AG04450 (cell line): ENCODE measurements at regions not wholly inside any gene's neighbourhood (a gene's known extent, or its start where the extent isn't known, plus 50 kb on each side); places are given as distances from the start of the nearest gene placed in this dataset.

Source experiments
- CTCF ChIA-PET: fragments of 300-600, 350-600 bp; formaldehyde crosslinking; extraction: SDS; loops from one replicate; lab custom pipeline; 2022; ENCODE audit warnings: antibody characterized with exemption, inconsistent platforms; lab: Charles Lee
- POLR2A ChIA-PET: fragments of 350-600 bp; formaldehyde crosslinking; extraction: SDS; loops from one replicate; lab custom pipeline; 2021; ENCODE audit warnings: antibody characterized with exemption, inconsistent platforms; lab: Yijun Ruan, JAX
- DNase-seq: peaks from one replicate; pipeline ENCODE4 v3.0.0-alpha.2; 2011; ENCODE audit warnings: low read depth, low spot score
- H3K27ac ChIP-seq: one replicate; pipeline ENCODE4 v1.5.1; 2012; ENCODE audit warnings: low read depth, low read length, control low read depth
- H3K27me3 ChIP-seq: one replicate; pipeline ENCODE4 v1.6.0; 2012; ENCODE audit warnings: low read length; ENCODE audit not compliant: control insufficient read depth, insufficient read depth
- H3K4me3 ChIP-seq: 2 replicates; pipeline ENCODE4 v1.5.1; 2011; ENCODE audit warnings: mild to moderate bottlenecking, low read depth, low read length, control low read depth
- H3K9me3 ChIP-seq: 2 replicates; pipeline ENCODE4 v1.5.1; 2012; ENCODE audit warnings: low read length; ENCODE audit not compliant: control insufficient read depth, insufficient read depth
- TF ChIP-seq, protein P1 (sequence below): IDR thresholded peaks from 2 replicates; pipeline ENCODE4 v1.5.1; 2011; ENCODE audit warnings: low read depth, low read length, control low read depth, inconsistent platforms

GRCh38 chr10:118472415-118473304, 122.8 kb downstream of the PRLHR start:
- Histone ChIP-seq H3K4me3 (no peak overlapping the region), H3K27me3 (no peaks in the 10 kb centered on the region), H3K9me3 (no peaks in the 10 kb centered on the region), H3K27ac (no peak overlapping the region)
- DNase-seq = no peak
- TF ChIP-seq, protein P1, sequence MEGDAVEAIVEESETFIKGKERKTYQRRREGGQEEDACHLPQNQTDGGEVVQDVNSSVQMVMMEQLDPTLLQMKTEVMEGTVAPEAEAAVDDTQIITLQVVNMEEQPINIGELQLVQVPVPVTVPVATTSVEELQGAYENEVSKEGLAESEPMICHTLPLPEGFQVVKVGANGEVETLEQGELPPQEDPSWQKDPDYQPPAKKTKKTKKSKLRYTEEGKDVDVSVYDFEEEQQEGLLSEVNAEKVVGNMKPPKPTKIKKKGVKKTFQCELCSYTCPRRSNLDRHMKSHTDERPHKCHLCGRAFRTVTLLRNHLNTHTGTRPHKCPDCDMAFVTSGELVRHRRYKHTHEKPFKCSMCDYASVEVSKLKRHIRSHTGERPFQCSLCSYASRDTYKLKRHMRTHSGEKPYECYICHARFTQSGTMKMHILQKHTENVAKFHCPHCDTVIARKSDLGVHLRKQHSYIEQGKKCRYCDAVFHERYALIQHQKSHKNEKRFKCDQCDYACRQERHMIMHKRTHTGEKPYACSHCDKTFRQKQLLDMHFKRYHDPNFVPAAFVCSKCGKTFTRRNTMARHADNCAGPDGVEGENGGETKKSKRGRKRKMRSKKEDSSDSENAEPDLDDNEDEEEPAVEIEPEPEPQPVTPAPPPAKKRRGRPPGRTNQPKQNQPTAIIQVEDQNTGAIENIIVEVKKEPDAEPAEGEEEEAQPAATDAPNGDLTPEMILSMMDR = no peak
- CTCF ChIA-PET = interaction anchor here (1.5 kb wide), 1 partner anchor 13 kb away, joined by 8 read pairs; no protein-coding TSS in a partner anchor
- POLR2A ChIA-PET = no interaction called here

DNA sequence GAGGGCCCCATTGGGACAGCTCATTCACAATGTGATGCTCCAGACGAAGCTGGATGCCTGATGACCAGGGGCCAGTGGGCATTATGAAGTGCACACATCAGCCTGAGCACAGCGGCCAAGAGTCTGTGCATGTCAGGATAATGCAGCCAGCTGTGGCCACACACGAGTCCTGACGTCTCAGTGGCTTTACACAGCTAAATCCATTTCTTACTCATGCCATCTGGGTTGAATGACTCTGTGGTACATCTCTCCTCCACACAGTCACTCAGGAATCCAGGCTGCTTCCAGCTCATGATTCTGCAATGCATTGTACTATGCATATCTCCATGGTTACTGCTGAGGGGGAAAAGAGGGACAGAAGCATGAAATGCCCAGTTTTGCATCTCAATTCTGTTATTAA, 123.6 kb downstream of the PRLHR start:
- Histone ChIP-seq H3K27me3 (no peaks in the 10 kb centered on the region), H3K9me3 (no peaks in the 10 kb centered on the region), H3K27ac (no peak overlapping the region), H3K4me3 (no peak overlapping the region)
- no peak for DNase-seq
- CTCF ChIA-PET = interaction anchor here (1.5 kb wide), 1 partner anchor 12 kb away, joined by 8 read pairs; no protein-coding TSS in a partner anchor
- POLR2A ChIA-PET = no interaction called here
- TF ChIP-seq, protein P1 = no peak

- ChIA-PET POLR2A (no interaction called here), CTCF (interaction anchor here (1.0 kb wide), 1 partner anchor 12 kb away, joined by 4 read pairs; no protein-coding TSS in a partner anchor)
- TF ChIP-seq, protein P1 = no peak
- H3K9me3 ChIP-seq = no peaks in the 10 kb centered on the region
- H3K4me3 ChIP-seq = no peak overlapping the region
- H3K27ac ChIP-seq = no peak overlapping the region
- H3K27me3 ChIP-seq = no peaks in the 10 kb centered on the region
- no peak for DNase-seq
These were observed 125.0 kb downstream of the PRLHR start for GRCh38 chr10:118470470-118470869.

DNA sequence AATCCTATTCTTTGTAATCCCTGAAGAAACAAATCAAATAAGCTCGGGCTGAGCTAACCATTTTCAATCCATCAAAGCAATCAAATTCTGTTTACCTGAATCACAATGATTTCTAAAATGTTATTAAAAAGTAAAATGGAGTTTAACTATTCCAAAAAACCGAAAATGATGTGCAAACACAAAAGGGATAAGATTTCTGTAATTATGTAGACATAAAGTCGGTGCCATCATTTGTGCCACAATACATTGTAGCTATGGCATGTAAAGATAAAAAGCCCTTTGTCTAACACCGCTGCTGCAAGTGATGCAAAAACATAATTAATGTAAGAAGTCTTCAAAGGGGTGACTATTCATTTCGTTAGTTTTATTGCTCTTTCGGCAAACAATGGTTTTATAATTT, 125.1 kb upstream of the FAM204A start:
- POLR2A ChIA-PET = no interaction called here
- CTCF ChIA-PET = no interaction called here
- TF ChIP-seq, protein P1 = no peak
- Histone ChIP-seq H3K9me3 (no peaks in the 10 kb centered on the region), H3K27ac (no peak overlapping the region), H3K4me3 (no peak overlapping the region), H3K27me3 (no peaks in the 10 kb centered on the region)
- no peak for DNase-seq

GRCh38 chr10:118465300-118465874, 123.3 kb upstream of the FAM204A start:
- no peak overlapping the region for H3K4me3 ChIP-seq

More at GRCh38 chr10:118465300-118465874, 123.3 kb upstream of the FAM204A start:
- TF ChIP-seq, protein P1 = no peak
- ChIA-PET POLR2A (no interaction called here), CTCF (no interaction called here)
- Histone ChIP-seq H3K9me3 (no peaks in the 10 kb centered on the region), H3K27me3 (no peaks in the 10 kb centered on the region), H3K27ac (no peak overlapping the region)
- DNase-seq = no peak
